CD4-positive, alpha-beta T cell treated with Interleukin-21 for 1 hour (primary cell): ENCODE measurements at regions not wholly inside any gene's neighbourhood (a gene's known extent, or its start where the extent isn't known, plus 50 kb on each side); places are given as distances from the start of the nearest gene placed in this dataset.

Experiments
- DNase-seq: peaks from one replicate; pipeline ENCODE4 v3.0.0-alpha.2; 2020

DNA sequence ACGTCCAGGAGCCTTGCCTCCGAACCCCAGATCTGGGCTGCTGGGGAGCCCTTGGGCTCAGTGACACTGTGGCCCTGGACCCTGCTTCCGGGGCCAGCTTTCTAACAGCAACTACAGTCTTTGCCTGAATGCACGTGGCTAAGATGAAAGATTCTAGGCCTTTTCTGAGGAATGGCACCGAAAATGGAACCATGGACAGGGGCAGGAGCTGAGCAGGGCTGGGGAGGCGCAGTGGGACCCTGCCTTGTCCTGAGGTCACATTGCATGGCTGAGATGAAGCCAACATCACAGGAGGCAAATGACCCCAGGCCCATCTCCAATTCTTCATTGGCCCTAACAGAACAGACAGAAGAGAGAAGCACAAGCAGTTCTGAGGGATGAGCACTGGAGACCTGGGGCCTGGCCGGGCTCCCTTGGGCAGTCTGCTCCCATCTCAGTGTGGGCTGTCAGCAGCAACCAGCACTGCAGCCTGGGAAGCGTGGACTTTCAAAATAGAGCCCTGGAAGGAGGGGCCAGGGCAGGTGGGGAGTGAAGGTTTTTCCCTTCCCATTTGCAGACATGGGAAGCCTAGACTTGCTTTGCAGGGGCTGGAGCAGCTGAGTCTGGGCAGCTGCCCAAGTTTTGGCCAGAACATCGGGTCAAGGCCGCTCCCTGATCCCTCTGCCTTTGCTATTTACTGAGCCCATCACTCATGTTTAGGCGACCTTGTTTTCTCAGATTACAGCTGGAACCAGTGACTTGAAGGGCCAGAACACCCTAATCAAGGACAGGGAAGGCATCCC is 114.4 kb upstream of the TCERG1L start:
- DNase-seq: no peak

DNA sequence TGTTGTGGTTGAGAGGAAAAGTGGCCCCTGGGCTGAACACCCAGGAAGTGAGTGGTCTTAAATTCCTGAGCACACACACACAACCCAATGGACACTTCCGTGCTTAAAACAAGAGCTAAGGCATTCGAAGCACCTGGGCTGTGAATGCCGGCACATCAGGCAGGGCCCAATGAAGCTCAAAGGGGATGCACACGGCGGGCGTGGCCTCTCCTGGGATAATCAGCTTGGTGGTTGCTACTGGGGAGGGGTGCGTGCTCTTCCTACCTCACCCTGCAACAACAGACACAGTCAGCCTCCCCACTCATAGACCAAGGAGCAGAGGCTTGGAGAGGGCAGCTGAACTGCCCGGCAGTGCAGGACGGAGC is 115.0 kb upstream of the TCERG1L start:
- no peak for DNase-seq

- no peak for DNase-seq
These were observed 115.8 kb upstream of the TCERG1L start for GRCh38 chr10:131427281-131427680.

DNA sequence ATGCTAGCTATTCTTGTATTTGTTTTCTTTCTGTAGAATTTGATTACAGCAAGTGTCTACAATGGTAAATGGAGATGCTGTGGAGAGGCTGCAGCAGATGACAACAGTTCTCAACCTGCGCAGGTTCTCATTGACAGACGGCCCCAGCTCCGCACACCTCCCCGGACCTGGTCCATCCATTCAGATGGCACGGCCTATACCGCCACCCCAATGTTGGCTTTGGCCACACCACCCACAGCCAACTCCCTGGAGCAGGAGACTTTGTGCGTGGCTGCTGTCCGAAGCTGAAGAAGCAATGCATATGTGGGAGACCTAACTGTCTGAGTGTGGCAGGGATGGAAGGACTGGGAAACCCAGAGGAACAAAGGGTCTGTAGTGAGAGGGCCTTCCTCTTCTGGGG is 116.4 kb upstream of the TCERG1L start:
- no peak for DNase-seq

DNA sequence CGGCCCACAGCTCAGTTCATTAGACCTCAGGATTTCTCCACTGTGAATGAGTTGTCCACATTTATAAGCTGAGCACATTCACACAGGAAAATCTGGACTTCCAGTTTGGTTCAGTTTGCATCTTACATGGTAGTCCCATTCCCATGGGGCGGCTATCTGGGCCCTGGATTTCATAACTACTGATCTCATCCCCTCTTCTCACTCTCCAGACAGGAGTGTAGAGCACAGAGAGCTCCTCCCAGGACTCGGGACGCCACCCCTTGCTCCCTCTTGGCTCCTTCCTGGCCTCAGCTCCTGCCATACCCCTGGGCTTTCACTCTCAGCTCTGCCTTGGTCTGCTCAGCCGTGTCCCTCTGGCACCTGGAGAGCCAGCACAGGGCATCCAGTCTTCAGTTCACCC is 117.6 kb upstream of the TCERG1L start:
- no peak for DNase-seq

DNA sequence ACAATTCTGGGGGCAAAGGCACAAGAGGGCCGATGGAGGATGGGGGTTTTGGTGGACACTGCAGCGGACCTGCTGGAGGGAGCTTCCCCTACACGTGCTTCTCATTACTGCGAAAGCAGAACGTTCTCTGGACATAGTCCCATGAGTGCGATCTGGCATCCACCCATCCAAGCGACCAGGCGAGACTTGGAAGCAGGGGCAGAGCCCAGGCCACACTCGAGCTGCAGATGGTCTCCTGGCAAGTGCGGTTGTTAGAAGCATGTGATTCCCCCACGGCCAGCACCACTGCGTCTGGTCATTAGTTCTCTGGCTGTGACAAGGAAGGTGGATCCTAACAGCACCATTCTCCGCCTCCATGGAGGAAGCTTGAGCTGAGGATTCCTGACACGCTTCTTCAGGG is 118.4 kb upstream of the TCERG1L start:
- DNase-seq: no peak

DNA sequence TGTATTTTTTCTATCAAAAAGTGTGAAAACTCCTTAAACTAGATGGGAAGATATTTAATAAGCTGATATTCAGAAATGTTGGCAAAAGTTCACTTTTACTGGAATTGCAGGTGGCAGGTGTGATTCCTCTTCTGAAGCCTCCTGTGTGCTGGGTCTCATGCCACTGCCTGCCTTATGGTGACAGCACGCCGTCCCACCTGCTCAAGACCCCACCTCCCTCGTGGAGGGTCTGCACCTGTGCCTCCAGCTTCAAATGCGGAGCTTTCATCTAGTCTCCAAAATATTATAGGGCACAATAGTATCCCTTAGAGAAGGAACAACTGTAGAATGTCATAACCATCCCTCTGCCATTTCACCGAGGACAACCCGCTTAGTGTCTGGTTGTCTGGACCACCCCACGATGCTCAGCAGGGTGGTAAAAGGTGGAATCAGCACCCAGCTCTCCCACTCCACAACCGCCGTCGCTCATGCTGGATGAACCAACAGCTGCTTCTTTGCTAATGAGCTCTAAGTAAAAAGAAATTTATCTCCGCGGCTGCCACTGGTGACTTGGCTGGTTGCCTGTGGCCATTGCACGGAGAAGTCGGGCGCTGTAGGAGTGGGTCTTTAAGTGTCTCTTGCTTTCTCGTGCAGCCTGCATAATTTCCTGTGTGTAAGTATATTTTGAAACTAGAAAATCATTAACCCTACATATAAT is 119.3 kb upstream of the TCERG1L start:
- DNase-seq: no peak

DNA sequence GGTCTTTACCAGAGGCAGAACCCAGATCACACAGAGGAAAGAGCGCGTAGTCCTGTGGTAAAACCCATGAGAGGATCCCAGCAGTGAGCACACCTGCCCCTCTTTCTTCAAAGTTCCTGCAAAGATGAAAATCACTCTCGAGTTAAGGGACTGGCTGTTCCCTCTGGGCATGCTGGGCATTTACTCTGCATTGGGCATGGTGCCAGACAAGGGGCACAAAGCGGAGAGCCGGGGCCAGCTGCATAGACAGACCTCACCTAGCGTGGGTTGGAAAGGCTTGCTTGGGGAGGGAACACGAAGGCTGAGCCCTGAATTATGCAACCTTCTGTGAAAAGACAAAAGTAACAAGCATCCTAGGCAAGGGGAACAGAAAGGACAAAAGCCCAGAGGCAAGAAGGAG is 120.0 kb upstream of the TCERG1L start:
- no peak for DNase-seq

DNA sequence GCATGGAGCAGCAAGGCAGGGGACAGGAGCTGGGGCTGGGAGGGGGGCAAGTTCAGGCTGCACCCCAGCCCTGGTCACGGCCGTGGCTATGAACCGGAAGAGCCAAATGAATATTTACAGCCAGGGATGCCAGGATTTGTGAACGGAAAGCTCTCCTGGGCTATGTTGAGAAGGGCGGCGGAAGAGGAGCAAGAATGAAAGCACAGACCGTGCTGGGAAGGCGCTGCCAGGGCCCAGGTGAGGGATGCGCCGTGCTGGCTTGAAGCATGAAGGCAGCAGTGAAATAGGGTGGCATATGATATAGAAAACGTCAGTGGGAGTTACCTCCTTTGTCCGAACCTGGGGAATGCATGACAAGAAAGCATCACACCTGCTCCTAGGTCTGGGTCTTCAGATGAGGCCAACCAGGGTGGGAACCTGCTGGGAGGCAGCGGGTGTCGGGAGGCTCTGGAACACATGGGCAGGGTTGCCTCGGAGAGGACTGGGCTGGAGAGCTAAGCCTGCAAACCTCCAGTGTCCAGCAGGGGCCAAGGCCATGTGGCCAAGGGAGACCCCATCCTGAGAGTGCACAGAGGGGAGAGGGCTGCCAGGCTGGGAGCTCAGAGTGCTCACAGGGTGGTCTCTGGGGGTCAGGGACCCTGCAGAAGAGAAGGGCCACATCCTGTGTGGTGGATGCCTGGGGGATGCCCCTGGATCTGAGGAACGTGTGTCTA is 120.6 kb upstream of the TCERG1L start:
- no peak for DNase-seq

DNA sequence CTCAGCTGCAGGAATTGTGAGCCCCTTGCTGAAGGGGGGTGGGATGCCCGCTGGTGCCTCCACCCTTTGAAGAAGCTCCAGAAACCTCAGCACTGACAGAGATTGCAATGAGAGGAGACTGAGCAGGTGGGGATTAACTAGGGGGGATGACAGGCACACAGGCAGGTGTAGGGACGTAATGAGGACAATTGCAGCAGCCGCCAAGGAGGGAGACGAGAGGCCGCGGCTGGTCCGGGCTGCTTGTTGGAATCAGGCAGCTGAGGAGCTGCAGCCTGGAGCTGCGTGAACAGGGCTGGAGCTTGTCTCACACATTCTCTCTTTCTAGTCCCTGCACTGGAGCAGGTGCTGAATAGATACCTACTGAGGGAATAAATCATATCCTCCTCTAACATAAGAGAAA is 122.0 kb upstream of the TCERG1L start:
- no peak for DNase-seq

DNA sequence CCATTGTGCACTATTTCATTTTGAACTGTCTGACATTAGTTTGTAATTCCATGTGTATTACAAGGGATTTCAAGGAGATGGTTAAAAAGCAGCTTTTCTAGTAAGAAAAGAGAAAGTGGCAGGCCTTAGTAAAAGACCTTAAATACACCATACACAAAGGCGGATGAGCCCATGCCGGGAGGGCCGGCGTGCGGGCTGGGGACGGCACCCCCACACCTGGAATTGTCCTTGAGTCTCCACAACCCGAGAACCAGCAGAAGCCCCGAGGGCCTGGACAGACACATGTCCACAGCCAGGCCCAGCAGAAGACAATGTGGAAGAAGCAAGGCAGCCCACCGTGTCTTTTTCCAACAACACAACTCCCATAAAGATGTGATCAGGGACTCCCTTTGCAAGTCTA is 123.7 kb upstream of the TCERG1L start:
- no peak for DNase-seq

DNA sequence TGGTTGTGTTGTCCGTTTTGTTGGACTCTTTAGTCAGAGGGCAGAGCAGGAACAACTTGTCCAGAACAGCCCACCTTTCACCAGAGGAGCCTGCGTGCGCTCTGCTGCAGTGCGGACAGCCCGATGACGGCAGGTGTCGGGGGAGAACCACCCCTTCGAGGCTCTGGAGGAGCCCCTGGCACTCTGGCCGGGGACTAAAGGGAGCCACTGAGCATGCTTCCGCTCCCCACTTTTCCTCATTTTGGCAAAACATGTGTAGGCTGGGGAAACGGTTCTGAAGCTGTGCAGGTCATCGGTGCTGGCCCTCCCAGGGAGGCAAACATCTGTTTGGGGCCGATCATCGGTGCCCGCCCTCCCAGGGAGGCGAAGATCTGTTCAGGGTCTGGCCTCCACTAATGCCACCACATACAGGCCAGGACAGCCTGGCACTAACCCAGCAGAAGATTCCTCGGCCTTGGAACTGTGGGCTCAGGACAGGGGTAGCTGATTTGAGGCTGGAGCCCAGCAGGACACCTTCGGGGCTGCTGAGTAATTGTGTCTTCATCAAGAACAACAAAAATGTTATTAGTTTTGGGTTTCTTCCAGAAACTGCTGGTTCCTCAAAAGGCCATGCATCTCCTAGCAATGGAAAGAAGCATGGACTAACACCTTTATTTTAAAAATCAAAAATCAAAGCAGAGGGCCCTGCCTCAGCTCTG is 124.4 kb upstream of the TCERG1L start:
- DNase-seq: no peak

DNA sequence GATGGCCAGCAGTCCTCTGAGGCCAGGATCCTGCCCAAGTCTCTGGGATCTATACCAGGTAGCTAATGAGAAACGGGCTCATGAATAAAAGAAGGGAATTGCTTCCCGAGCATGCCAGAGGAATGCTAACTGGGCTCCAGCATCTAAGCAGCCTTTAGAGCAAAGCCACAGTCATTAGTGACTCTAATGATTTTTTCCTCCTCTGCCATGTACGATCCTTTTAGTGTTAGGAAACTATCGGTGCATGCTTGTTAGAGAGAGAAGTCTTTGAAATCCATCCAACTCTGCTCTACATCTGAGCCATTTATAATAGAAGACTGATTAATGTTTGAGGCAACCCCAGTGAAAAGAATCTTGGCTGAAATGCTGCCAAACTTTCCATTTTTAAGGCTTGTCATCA is 124.9 kb upstream of the TCERG1L start:
- DNase-seq: no peak

GRCh38 chr10:131437556-131438475 is 126.3 kb upstream of the TCERG1L start:
- no peak for DNase-seq

- DNase-seq: no peak
These were observed 127.1 kb upstream of the TCERG1L start for GRCh38 chr10:131438665-131439064.

- no peak for DNase-seq
These were observed 128.2 kb upstream of the TCERG1L start for GRCh38 chr10:131439705-131440104.

DNA sequence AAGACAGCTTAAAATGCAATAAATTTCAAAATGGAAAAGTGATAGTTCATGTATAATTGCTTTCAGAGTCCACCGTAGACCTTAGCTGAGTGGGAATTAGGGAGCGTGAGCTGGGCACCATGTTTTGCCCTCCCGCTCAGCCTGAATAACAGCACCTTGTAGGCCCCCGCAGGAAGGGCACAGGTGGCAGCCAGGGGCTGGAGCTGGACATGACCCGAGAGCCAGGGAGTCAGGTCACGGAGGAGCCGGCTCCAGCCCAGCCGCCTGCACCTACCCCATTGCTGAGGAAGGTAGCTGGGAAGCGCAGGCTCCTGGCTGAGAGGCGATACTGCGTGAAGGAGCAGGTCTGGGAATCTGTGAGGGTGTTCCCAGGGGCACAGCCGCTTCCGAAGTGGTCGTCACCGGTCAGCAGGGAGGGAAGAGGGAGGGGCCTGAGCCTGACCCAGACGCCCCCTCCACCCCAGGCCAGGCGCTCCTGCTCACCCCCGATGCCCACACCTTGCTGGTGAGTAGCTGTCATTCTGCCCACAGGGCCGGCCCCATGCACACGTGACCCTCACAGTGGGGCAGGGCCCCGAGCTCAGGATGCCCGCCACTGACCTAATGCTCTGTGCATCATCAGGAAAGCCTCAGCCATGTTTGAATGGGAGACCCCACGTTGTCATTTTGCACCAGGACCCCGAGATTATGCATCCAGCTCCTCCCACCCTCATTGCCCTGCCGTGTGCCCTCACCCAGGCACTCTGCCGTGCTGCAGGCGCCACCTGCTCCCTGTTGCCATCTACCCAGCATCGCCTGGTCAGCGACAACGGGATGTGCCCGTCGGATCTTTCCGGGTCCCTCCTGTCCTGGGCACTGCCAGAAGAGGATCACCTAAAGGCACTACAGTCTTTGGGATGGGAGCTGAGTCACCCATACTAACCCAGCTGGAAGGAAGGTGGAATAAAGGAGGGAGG is 129.2 kb upstream of the TCERG1L start:
- no peak for DNase-seq

DNA sequence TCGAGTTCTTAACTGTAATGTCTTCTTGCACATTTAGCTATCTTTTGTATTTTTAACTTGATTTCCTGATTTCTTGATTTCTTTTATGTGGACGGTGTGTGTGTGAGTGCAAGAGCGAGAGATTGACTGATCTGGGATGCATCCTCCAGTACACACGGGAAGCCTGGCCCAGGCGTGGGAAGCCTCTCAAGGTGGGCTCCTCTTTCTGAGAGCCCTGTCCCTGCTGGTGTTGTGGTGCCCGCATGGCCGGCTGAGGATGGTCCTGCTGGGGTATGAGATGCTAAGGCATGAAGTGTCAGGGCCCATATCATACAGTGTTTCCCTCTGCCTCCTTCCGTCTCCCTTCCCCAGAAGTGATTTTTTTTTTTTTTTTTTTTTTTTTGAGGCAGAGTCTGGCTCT is 130.8 kb upstream of the TCERG1L start:
- DNase-seq: no peak

- no peak for DNase-seq
These were observed 132.8 kb upstream of the TCERG1L start for GRCh38 chr10:131444286-131444685.

DNA sequence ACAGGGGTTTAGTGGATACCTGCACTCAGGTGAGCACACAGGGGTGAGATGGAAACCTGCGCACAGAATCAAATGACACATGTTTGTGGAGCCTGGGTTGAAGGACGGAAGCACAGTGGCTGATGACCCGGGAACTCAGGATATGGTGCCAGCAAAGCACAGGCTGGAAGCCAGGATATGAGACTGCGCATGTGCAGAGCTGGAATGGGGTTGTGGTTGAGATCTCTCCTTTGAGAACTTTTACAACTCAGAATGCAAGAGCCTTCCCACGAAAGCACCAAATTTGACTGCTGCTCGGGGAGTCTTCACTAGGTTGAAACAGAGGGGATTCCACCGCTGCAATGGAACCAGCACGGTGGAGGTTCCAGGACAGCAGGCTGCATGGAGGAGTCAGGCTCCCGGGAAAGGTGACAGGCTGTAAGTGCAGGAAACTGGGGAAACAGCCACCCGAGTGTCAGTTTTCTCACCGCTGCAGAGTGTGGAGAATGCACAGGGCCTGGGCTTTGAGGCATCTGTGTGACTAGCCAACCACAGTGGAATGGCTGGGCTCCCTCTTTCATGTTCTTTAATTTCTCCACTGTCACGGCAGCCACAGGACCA is 133.4 kb upstream of the TCERG1L start:
- DNase-seq: no peak

DNA sequence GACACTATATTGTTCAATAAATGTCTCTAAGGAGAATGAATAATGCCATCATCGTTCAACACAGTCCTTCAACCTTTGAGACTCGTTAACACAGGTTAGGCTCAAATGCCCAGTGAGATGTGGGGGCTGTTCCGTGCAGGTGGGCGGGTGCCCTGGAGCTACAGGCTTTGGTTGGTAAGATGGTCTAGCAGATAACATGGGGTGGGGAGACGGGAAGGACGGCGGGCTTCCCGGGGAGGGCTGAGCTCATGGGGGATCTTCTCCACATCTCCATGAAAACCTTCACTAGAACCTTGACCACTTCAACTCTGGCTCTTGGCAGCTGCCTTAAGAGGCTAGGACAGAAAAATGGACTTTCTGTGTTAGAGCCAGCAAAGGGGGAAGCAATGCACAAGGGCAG is 134.1 kb upstream of the TCERG1L start:
- DNase-seq: no peak
